GM12878 (cell line): ENCODE measurements at regions not wholly inside any gene's neighbourhood (a gene's known extent, or its start where the extent isn't known, plus 50 kb on each side); places are given as distances from the start of the nearest gene placed in this dataset.

ENCODE experiments used
- ATAC-seq: fragments of 200-7000 bp; cut with Tn5 transposase; 3 replicates; pipeline ENCODE4 v1.9.1; 2020; ENCODE audit warnings: mild to moderate bottlenecking, moderate library complexity
- BruUV-seq: library from RNA; stranded (reverse); fragments of 400-500 nt; replicated peaks from 2 replicates; lab custom pipeline; 2021; lab: Mats Ljungman, UMichigan
- CTCF ChIA-PET: fragments of 300-600 bp; sonication (Branson Sonifier 250); formaldehyde crosslinking; extraction: SDS; loops from one replicate; lab custom pipeline; 2021; ENCODE audit warnings: inconsistent platforms; lab: Yijun Ruan, JAX
- POLR2A ChIA-PET: fragments of 350-600 bp; formaldehyde crosslinking; extraction: SDS; loops from one replicate; lab custom pipeline; 2021; ENCODE audit warnings: inconsistent platforms; lab: Charles Lee
- RAD21 ChIA-PET: fragments of 300-600 bp; sonication (Branson Sonifier 250); formaldehyde crosslinking; loops from one replicate; lab custom pipeline; 2023; ENCODE audit warnings: antibody characterized with exemption; ENCODE audit not compliant: unreplicated experiment; lab: Charles Lee
- SMC1A ChIA-PET: fragments of 300-600 bp; sonication (Branson Sonifier 250); formaldehyde crosslinking; loops from one replicate; lab custom pipeline; 2023; ENCODE audit not compliant: unreplicated experiment, uncharacterized antibody; lab: Charles Lee
- DNase-seq: peaks from one replicate; pipeline ENCODE4 v3.0.0-alpha.2; 2011; ENCODE audit warnings: low read depth, low spot score
- FAIRE-seq: peaks from 3 replicates; lab custom pipeline; 2011; peaks lifted over from hg19 to GRCh38; lab: Jason Lieb, UNC
- H2AFZ ChIP-seq: 2 replicates; pipeline ENCODE4 v1.6.0; 2011; ENCODE audit warnings: low read depth, low read length, control low read depth; ENCODE audit not compliant: control insufficient read depth
- H3K27ac ChIP-seq: 2 replicates; pipeline ENCODE4 v1.5.1; 2011; ENCODE audit warnings: control low read depth; ENCODE audit not compliant: control insufficient read depth, insufficient read depth
- H3K27me3 ChIP-seq, 2 experiments: replicated peaks in 1 of 2; 2 replicates each; pipeline versions ENCODE4 v1.6.0 to v1.6.1; 2011; ENCODE audit warnings: low read length in 1 of 2; ENCODE audit not compliant: control insufficient read depth in 2 of 2, insufficient read depth in 2 of 2
- H3K36me3 ChIP-seq, 2 experiments: 2 replicates each; pipeline ENCODE4 v1.5.1; 2011; ENCODE audit warnings: low read length in 1 of 2; ENCODE audit not compliant: control insufficient read depth in 2 of 2, insufficient read depth in 2 of 2
- H3K4me1 ChIP-seq: 2 replicates; pipeline ENCODE4 v1.6.1; 2011; ENCODE audit warnings: mild to moderate bottlenecking, low read length, moderate library complexity, mixed read lengths; ENCODE audit not compliant: control insufficient read depth, insufficient read depth
- H3K4me2 ChIP-seq: 2 replicates; pipeline ENCODE4 v1.6.0; 2011; ENCODE audit warnings: control low read depth; ENCODE audit not compliant: control insufficient read depth, insufficient read depth
- H3K4me3 ChIP-seq: fragments of 200-600 bp; sonication (generic); 2 replicates; pipeline ENCODE4 v1.5.1; 2016
- H3K79me2 ChIP-seq: 2 replicates; pipeline ENCODE4 v1.6.0; 2011; ENCODE audit warnings: low read length; ENCODE audit not compliant: control insufficient read depth, insufficient read depth
- H3K9ac ChIP-seq: 2 replicates; pipeline ENCODE4 v1.8.0; 2011; ENCODE audit warnings: low read length, control low read depth, mixed read lengths; ENCODE audit not compliant: control insufficient read depth, insufficient read depth
- H3K9me3 ChIP-seq: replicated peaks from 3 replicates; pipeline ENCODE4 v1.5.1; 2011; ENCODE audit warnings: mild to moderate bottlenecking, low read length; ENCODE audit not compliant: control insufficient read depth, insufficient read depth
- H4K20me1 ChIP-seq: 2 replicates; pipeline ENCODE4 v1.6.0; 2011; ENCODE audit not compliant: control insufficient read depth, insufficient read depth
- NRF1 ChIP-seq: conservative IDR thresholded peaks from 2 replicates; pipeline ENCODE4 v1.6.1; 2011; ENCODE audit warnings: mild to moderate bottlenecking, low read depth, low read length, improper control_type of control experiment
- POLR2AphosphoS5 ChIP-seq: IDR thresholded peaks from 2 replicates; pipeline ENCODE4 v1.6.1; 2011; ENCODE audit warnings: mild to moderate bottlenecking, low read length, inconsistent platforms
- RAD21 ChIP-seq: IDR thresholded peaks from 2 replicates; pipeline ENCODE4 v1.6.1; 2011; ENCODE audit warnings: mild to moderate bottlenecking, low read depth, low read length, moderate library complexity; ENCODE audit not compliant: insufficient read depth
- RAD51 ChIP-seq: fragments of 450-650 bp; IDR thresholded peaks from 2 replicates; pipeline ENCODE4 v1.6.1; 2016; ENCODE audit warnings: moderate library complexity, mild to moderate bottlenecking, inconsistent platforms
- SMC3 ChIP-seq: IDR thresholded peaks from 2 replicates; pipeline ENCODE4 v1.6.1; 2011; ENCODE audit warnings: low read length, improper control_type of control experiment, borderline replicate concordance
- WGBS: methylation state at CpG from one replicate; pipeline ENCODE4 v1.1.6; 2016; ENCODE audit warnings: low lambda C conversion rate; ENCODE audit not compliant: insufficient replicate concordance, insufficient coverage; ENCODE audit errors: missing lambda C conversion rate; 5-methylcytosine and 5-hydroxymethylcytosine counted together
- in situ Hi-C: fragments of 300-500 bp; cut with MboI; formaldehyde crosslinking; loops from 9 replicates; pipeline ENCODE4 v1.14.3; 2018; ENCODE audit warnings: mixed read lengths
- intact Hi-C: fragments of 100-400 bp; cut with micrococcal nuclease; formaldehyde crosslinking; loops from one replicate; pipeline ENCODE4 v1.14.2; 2022; ENCODE audit not compliant: unreplicated experiment
- TF ChIP-seq, protein P1 (sequence below), 3 experiments: IDR thresholded peaks in 2 of 3; conservative IDR thresholded peaks in 1 of 3; 2 replicates each; pipeline ENCODE4 v1.5.1; 2011; ENCODE audit warnings: low read depth in 3 of 3, low read length in 3 of 3, mild to moderate bottlenecking in 3 of 3, control low read depth in 2 of 3, moderate library complexity in 2 of 3, inconsistent platforms in 1 of 3, mixed read lengths in 1 of 3; ENCODE audit not compliant: control insufficient read depth in 2 of 3, insufficient read depth in 1 of 3; ENCODE audit errors: extremely low read depth in 1 of 3

DNA sequence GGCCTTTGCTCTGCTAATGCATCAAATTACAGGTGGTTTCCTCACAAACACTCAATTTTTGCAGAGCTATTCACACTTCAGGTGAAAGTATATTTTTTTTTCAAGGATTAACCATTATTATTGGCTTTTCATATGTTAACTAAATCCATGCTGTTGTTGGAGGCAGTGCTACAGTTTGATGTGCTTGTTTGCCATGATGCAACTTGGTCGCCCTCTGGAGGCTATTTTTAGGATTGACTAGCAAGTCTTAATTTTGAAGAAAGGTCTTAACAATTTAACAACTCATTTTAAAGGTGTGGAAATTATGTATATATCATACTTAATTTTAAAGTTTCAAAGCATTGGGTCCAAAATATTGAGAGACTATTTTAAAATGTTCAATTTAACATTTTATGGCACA is 168.8 kb upstream of the FAM47A start:
- Histone ChIP-seq H3K27me3 (no peaks in the 10 kb centered on the region), H3K36me3 (no peaks in the 10 kb centered on the region), H2AFZ (no peak overlapping the region), H3K4me1 (no peaks in the 10 kb centered on the region), H3K4me2 (no peak overlapping the region), H3K9ac (no peak overlapping the region), H3K27ac (no peak overlapping the region), H3K4me3 (no peak overlapping the region), H3K79me2 (no peaks in the 10 kb centered on the region), H3K9me3 (no peaks in the 10 kb centered on the region), H4K20me1 (no peaks in the 10 kb centered on the region)
- ATAC-seq (peak; percentile 61; the same call in 2 of the 3 replicates), DNase-seq (no peak), FAIRE-seq (no peak)
- ChIA-PET CTCF (interaction anchor here (0.6 to 6.2 kb wide), 4 partner anchors 10 to 1146 kb away, joined by 3 to 63 read pairs (median 5); no protein-coding TSS in a partner anchor), POLR2A (no interaction called here), RAD21 (interaction anchor here (1.2 kb wide), 1 partner anchor 866 kb away, joined by 9 read pairs; no protein-coding TSS in a partner anchor), SMC1A (interaction anchor here (0.7 to 1.2 kb wide), 4 partner anchors 10 to 866 kb away, joined by 3 to 4 read pairs (median 3); no protein-coding TSS in a partner anchor)
- intact Hi-C loops (loop anchor here (1.0 to 5.0 kb wide), 3 partner anchors 867 to 1894 kb away; no protein-coding TSS in a partner anchor), in situ Hi-C loops (loop anchor here (5.0 kb wide), 1 partner anchor 864 kb away; no protein-coding TSS in a partner anchor)
- 0% methylated on average over 1 of the region's 1 CpG for WGBS
- no TSS peak for BruUV-seq
- TF ChIP-seq RAD21 (peak; percentile 78), SMC3 (peak; percentile 65), NRF1 (no peak), RAD51 (no peak), POLR2AphosphoS5 (no peak)
- TF ChIP-seq, protein P1, sequence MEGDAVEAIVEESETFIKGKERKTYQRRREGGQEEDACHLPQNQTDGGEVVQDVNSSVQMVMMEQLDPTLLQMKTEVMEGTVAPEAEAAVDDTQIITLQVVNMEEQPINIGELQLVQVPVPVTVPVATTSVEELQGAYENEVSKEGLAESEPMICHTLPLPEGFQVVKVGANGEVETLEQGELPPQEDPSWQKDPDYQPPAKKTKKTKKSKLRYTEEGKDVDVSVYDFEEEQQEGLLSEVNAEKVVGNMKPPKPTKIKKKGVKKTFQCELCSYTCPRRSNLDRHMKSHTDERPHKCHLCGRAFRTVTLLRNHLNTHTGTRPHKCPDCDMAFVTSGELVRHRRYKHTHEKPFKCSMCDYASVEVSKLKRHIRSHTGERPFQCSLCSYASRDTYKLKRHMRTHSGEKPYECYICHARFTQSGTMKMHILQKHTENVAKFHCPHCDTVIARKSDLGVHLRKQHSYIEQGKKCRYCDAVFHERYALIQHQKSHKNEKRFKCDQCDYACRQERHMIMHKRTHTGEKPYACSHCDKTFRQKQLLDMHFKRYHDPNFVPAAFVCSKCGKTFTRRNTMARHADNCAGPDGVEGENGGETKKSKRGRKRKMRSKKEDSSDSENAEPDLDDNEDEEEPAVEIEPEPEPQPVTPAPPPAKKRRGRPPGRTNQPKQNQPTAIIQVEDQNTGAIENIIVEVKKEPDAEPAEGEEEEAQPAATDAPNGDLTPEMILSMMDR (IDR thresholded peaks at IDR 0.05 in 2 of 3, conservative IDR thresholded peaks at IDR 0.05 in 1 of 3; ENCODE audit: control insufficient read depth in 2 of 3, extremely low read depth in 1 of 3, insufficient read depth in 1 of 3, low read depth in 3 of 3, low read length in 3 of 3) = peak; percentile 49 to 75 (median 60); a peak in 5 of 6 replicates
